Upper lobe of right lung (tissue), 1 donor: ENCODE measurements at regions not wholly inside any gene's neighbourhood (a gene's known extent, or its start where the extent isn't known, plus 50 kb on each side); places are given as distances from the start of the nearest gene placed in this dataset.
A peak's percentile ranks its signal among the peaks of the same experiment; 100 is the strongest.
"Not testable (repeated sequence)": the region's sequence is repeated elsewhere in the genome, so short reads cannot be mapped to it uniquely, and the experiment has no call there.

ENCODE experiments used
- ATAC-seq: fragments of 200-7000 bp; cut with Tn5 transposase; one replicate; pipeline ENCODE4 v1.9.1; 2020; ENCODE audit warnings: mild to moderate bottlenecking, moderate library complexity
- DNase-seq: peaks from one replicate; pipeline ENCODE4 v3.0.0-alpha.2; 2020
- H3K27ac ChIP-seq: fragments of 200-600 bp; one replicate; pipeline ENCODE4 v1.8.0; 2022
- H3K27me3 ChIP-seq: fragments of 200-600 bp; one replicate; pipeline ENCODE4 v1.8.0; 2022; ENCODE audit warnings: mild to moderate bottlenecking
- H3K36me3 ChIP-seq: fragments of 200-600 bp; one replicate; pipeline ENCODE4 v1.8.0; 2022
- H3K4me1 ChIP-seq: fragments of 200-600 bp; one replicate; pipeline ENCODE4 v1.8.0; 2022
- H3K4me3 ChIP-seq: fragments of 200-600 bp; one replicate; pipeline ENCODE4 v1.8.0; 2022; ENCODE audit warnings: mild to moderate bottlenecking
- H3K9me3 ChIP-seq: fragments of 200-600 bp; one replicate; pipeline ENCODE4 v1.8.0; 2022
- intact Hi-C: fragments of 100-400 bp; cut with DNase I; formaldehyde crosslinking; loops from one replicate; pipeline ENCODE4 v1.11.0; 2022
- TF ChIP-seq, protein P1 (sequence below): fragments of 200-600 bp; IDR thresholded peaks from one replicate; pipeline ENCODE4 v1.8.0; 2022; ENCODE audit warnings: antibody characterized with exemption
- donor health status: DM: no; HTN: yes; CAD: no; lungs with severe emphysema.

GRCh38 chr7:91780521-91780920 lies 100.0 kb downstream of the MTERF1 start:
- no peak for ATAC-seq
- intact Hi-C loops, result no loop called here
- Histone ChIP-seq H3K27ac (no peak overlapping the region), H3K9me3 (no peaks in the 10 kb centered on the region), H3K27me3 (no peaks in the 10 kb centered on the region), H3K4me1 (no peaks in the 10 kb centered on the region), H3K4me3 (no peak overlapping the region), H3K36me3 (no peaks in the 10 kb centered on the region)
- no peak for DNase-seq
- TF ChIP-seq, protein P1, sequence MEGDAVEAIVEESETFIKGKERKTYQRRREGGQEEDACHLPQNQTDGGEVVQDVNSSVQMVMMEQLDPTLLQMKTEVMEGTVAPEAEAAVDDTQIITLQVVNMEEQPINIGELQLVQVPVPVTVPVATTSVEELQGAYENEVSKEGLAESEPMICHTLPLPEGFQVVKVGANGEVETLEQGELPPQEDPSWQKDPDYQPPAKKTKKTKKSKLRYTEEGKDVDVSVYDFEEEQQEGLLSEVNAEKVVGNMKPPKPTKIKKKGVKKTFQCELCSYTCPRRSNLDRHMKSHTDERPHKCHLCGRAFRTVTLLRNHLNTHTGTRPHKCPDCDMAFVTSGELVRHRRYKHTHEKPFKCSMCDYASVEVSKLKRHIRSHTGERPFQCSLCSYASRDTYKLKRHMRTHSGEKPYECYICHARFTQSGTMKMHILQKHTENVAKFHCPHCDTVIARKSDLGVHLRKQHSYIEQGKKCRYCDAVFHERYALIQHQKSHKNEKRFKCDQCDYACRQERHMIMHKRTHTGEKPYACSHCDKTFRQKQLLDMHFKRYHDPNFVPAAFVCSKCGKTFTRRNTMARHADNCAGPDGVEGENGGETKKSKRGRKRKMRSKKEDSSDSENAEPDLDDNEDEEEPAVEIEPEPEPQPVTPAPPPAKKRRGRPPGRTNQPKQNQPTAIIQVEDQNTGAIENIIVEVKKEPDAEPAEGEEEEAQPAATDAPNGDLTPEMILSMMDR, result no peak

- no peaks in the 10 kb centered on the region for H3K9me3 ChIP-seq
- DNase-seq (no peak), ATAC-seq (peak; percentile 48)
- no peak overlapping the region for H3K4me3 ChIP-seq
- H3K4me1 ChIP-seq, result no peaks in the 10 kb centered on the region
- H3K27me3 ChIP-seq, result no peaks in the 10 kb centered on the region
- H3K27ac ChIP-seq, result no peak overlapping the region
- no peaks in the 10 kb centered on the region for H3K36me3 ChIP-seq
- intact Hi-C loops, result no loop called here
- TF ChIP-seq, protein P1, result peak; percentile 39
These were observed 96.0 kb downstream of the MTERF1 start for GRCh38 chr7:91784469-91784868.

DNA sequence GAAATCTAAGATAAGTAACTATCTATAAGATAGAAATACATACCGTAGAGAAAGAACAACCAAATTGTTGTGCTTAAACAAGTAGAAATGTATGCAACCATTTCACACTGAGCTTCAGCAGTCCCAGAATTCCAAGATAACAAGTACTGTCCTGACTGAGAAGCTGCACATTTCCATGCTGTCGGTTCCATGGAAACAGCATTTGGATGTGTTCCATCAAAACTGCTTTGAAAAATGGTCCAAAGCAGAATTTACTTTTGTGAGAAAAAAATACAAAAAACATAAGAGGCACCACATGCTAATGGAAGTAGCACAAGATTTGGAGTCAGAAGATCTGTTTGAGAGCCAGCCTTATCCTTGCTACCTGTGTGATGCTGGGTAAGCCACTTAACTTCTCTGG lies 92.6 kb downstream of the MTERF1 start:
- H3K4me1 ChIP-seq, result no peaks in the 10 kb centered on the region
- no peaks in the 10 kb centered on the region for H3K36me3 ChIP-seq
- H3K9me3 ChIP-seq, result no peaks in the 10 kb centered on the region
- TF ChIP-seq, protein P1, result no peak
- intact Hi-C loops, result no loop called here
- H3K27ac ChIP-seq, result no peak overlapping the region
- DNase-seq (no peak), ATAC-seq (no peak)
- no peaks in the 10 kb centered on the region for H3K27me3 ChIP-seq
- H3K4me3 ChIP-seq, result no peak overlapping the region

GRCh38 chr7:91789086-91789485 lies 91.4 kb downstream of the MTERF1 start:
- Histone ChIP-seq H3K27me3 (no peaks in the 10 kb centered on the region), H3K27ac (no peak overlapping the region), H3K4me1 (no peaks in the 10 kb centered on the region), H3K4me3 (no peak overlapping the region), H3K9me3 (no peaks in the 10 kb centered on the region), H3K36me3 (no peaks in the 10 kb centered on the region)
- ATAC-seq, result no peak
- intact Hi-C loops, result no loop called here
- no peak for DNase-seq
- TF ChIP-seq, protein P1, result no peak

DNA sequence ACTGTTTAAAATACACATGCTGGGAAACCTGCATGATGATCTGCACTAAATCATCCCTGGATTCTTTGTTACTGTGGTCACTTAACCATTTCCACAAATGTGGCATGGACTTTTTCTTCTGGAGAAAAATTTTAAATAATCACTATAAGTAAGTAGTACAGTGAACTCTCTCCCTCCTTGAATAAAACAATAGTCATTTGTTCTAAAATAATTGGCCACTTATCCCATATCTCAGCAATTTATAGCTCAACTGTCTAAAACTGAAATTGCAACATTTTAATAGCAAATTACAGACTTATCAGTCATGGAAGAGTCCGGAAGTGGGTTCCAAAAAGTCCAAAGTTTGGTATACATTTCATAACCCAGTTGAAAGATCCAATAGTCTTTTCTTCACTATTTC lies 90.9 kb downstream of the MTERF1 start:
- intact Hi-C loops, result no loop called here
- H3K27ac ChIP-seq, result no peak overlapping the region
- H3K4me1 ChIP-seq, result no peaks in the 10 kb centered on the region
- no peaks in the 10 kb centered on the region for H3K36me3 ChIP-seq
- H3K4me3 ChIP-seq, result no peak overlapping the region
- no peak for DNase-seq
- H3K27me3 ChIP-seq, result no peaks in the 10 kb centered on the region
- ATAC-seq, result no peak
- TF ChIP-seq, protein P1, result no peak
- no peaks in the 10 kb centered on the region for H3K9me3 ChIP-seq

DNA sequence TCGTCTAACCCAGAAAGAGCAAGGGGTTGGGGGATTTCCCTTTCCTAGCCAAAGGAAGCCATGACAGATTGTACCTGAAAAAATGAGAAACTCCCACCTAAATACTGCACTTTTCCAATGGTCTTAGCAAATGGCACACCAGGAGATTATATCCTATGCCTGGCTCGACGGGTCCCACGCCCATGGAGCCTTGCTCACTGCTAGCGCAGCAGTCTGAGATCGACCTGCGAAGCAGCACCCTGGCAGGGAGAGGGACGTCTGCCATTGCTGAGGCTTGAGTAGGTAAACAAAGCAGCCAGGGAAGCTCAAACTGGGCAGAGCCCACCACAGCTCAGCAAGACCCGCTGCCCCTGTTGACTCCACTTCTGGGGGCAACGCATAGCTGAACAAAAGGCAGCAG lies 89.9 kb downstream of the MTERF1 start:
- intact Hi-C loops, H3K4me3 ChIP-seq, H3K4me1 ChIP-seq, H3K27ac ChIP-seq, ATAC-seq, DNase-seq, H3K27me3 ChIP-seq, H3K9me3 ChIP-seq, H3K36me3 ChIP-seq: not testable (repeated sequence)
